OCI-LY7 (cell line): ENCODE measurements at regions not wholly inside any gene's neighbourhood (a gene's known extent, or its start where the extent isn't known, plus 50 kb on each side); places are given as distances from the start of the nearest gene placed in this dataset.

ENCODE experiments used
- EZH2phosphoT487 ChIP-seq: fragments of 200-600 bp; sonication (generic); IDR thresholded peaks from 2 replicates; pipeline ENCODE4 v1.6.1; 2018; ENCODE audit warnings: low read depth, borderline replicate concordance, mild to moderate bottlenecking, mixed run types, antibody characterized with exemption, low read length, moderate library complexity, mixed read lengths
- TF ChIP-seq, protein P1 (sequence below): fragments of 200-600 bp; sonication (generic); conservative IDR thresholded peaks from 2 replicates; pipeline ENCODE4 v1.5.1; 2014; ENCODE audit warnings: mild to moderate bottlenecking, antibody characterized with exemption, low read length, moderate library complexity, mixed read lengths

DNA sequence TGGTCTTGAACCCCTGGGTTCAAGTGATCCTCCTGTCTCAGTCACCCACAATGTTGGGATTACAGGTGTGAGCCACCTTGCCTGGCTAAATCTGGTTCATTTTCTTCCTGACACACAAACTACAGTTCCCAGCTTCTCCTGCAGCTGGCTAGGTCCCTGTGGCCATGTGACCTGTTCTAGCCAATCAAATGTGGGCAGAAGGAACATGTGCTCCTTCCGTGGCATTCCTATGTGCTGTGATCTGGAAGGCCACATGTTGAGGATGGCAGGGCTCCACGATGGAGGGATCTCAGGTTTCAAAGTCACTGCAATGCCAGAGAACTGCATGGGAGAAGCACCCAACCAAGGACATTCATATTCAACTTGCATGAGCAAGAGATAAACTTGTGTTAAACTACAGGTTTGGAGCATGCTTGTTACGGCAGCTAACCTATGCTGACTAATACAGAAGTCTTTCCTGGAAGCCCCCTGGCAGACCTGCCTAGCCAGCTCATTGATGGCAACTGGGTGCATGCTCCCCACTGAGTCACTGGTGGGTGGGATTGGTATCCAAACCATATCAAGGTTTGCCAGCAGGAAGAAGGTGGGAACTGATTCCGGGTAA, 86.0 kb downstream of the RPS6KA4 start:
- TF ChIP-seq, protein P1, sequence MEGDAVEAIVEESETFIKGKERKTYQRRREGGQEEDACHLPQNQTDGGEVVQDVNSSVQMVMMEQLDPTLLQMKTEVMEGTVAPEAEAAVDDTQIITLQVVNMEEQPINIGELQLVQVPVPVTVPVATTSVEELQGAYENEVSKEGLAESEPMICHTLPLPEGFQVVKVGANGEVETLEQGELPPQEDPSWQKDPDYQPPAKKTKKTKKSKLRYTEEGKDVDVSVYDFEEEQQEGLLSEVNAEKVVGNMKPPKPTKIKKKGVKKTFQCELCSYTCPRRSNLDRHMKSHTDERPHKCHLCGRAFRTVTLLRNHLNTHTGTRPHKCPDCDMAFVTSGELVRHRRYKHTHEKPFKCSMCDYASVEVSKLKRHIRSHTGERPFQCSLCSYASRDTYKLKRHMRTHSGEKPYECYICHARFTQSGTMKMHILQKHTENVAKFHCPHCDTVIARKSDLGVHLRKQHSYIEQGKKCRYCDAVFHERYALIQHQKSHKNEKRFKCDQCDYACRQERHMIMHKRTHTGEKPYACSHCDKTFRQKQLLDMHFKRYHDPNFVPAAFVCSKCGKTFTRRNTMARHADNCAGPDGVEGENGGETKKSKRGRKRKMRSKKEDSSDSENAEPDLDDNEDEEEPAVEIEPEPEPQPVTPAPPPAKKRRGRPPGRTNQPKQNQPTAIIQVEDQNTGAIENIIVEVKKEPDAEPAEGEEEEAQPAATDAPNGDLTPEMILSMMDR = no peak
- TF ChIP-seq EZH2phosphoT487 = no peak
